Peyer's patch (tissue), 4 donors: ENCODE measurements at regions not wholly inside any gene's neighbourhood (a gene's known extent, or its start where the extent isn't known, plus 50 kb on each side); places are given as distances from the start of the nearest gene placed in this dataset.

Experiments
- DNase-seq, 3 donors: peaks; one replicate each; pipeline ENCODE4 v3.0.0-alpha.2; 2017 to 2019
- H3K27ac ChIP-seq, 4 donors: fragments of 200-600 bp; sonication (generic); one replicate each; pipeline ENCODE4 v1.5.1; 2016 to 2019
- H3K27me3 ChIP-seq, 2 donors: fragments of 200-600 bp; sonication (generic); one replicate each; pipeline ENCODE4 v1.5.1; 2019
- H3K36me3 ChIP-seq, 3 donors: fragments of 200-600 bp; sonication (generic); one replicate each; pipeline ENCODE4 v1.5.1; 2016 to 2019
- H3K4me1 ChIP-seq, 4 donors: fragments of 200-600 bp; sonication (generic); one replicate each; pipeline ENCODE4 v1.5.1; 2016 to 2019
- H3K4me3 ChIP-seq, 4 donors: fragments of 200-600 bp; sonication (generic); 1 replicate in 3 of 4; 2 replicates in 1 of 4; pipeline ENCODE4 v1.5.1; 2016 to 2019; ENCODE audit warnings: mild to moderate bottlenecking in 1 of 4
- H3K9me3 ChIP-seq, 4 donors: fragments of 200-600 bp; sonication (generic); one replicate each; pipeline ENCODE4 v1.5.1; 2016 to 2019; ENCODE audit warnings: mild to moderate bottlenecking in 1 of 4
- POLR2A ChIP-seq, 2 donors: fragments of 450-650 bp; IDR thresholded peaks; one replicate each; pipeline ENCODE4 v1.5.1; 2017; ENCODE audit warnings: antibody characterized with exemption in 2 of 2, mild to moderate bottlenecking in 2 of 2, moderate library complexity in 2 of 2
- TF ChIP-seq, protein P1 (sequence below), 6 experiments: fragments of 450-650 bp in 4 of 6; fragments of 200-600 bp in 2 of 6; sonication (generic) in 1 of 6; IDR thresholded peaks; one replicate each; pipeline ENCODE4 v1.5.1; 2017 to 2019; ENCODE audit warnings: antibody characterized with exemption in 6 of 6, mild to moderate bottlenecking in 3 of 6, moderate library complexity in 1 of 6

- Histone ChIP-seq H3K4me3 (no peak overlapping the region), H3K27me3 (no peaks in the 10 kb centered on the region), H3K9me3 (no peaks in the 10 kb centered on the region), H3K36me3 (no peaks in the 10 kb centered on the region), H3K27ac (no peak overlapping the region), H3K4me1 (no peaks in the 10 kb centered on the region)
- DNase-seq: no peak
- no peak for TF ChIP-seq POLR2A (IDR thresholded peaks at IDR 0.05)
- TF ChIP-seq, protein P1, sequence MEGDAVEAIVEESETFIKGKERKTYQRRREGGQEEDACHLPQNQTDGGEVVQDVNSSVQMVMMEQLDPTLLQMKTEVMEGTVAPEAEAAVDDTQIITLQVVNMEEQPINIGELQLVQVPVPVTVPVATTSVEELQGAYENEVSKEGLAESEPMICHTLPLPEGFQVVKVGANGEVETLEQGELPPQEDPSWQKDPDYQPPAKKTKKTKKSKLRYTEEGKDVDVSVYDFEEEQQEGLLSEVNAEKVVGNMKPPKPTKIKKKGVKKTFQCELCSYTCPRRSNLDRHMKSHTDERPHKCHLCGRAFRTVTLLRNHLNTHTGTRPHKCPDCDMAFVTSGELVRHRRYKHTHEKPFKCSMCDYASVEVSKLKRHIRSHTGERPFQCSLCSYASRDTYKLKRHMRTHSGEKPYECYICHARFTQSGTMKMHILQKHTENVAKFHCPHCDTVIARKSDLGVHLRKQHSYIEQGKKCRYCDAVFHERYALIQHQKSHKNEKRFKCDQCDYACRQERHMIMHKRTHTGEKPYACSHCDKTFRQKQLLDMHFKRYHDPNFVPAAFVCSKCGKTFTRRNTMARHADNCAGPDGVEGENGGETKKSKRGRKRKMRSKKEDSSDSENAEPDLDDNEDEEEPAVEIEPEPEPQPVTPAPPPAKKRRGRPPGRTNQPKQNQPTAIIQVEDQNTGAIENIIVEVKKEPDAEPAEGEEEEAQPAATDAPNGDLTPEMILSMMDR (IDR thresholded peaks at IDR 0.05): no peak
Observed at GRCh38 chr7:110604885-110605284, 486.0 kb upstream of the LRRN3 start.

DNA sequence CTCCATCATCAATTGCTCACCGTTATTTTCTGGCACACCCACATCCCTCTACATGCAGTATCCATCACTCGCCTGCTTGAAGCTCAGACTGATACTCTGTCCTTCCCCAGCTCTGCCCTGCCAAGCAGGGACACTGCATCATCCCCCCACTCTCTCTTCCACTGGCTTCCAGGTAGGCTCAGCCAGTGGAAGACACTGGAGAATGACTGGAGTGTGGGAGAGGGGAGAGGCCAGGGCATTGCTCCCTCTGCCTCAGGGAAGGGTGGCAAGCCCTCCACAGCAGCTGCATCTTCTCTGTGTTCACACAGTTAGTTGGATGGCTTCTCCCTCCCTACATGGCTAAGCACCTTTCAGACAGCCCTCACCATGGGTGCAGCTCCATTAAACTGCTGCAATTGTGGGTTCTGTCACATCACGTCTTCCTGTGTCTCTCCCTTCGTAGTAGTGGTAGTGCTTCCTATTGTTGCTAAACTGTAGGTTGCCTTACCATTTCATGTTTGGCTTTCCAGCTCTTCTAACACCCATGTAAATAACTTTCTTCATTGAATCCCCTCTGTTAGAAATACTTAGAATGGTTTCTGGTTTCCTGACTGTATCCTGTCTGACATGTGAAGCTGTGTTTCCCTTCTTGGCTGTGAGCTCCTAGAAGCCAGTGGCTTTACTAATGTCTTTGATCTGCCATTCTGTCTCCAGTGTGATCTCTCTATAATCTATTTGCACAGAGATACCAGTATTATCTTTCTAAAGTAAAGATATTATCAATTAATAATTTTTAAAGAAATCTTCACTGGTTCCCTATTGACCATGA, 483.7 kb upstream of the LRRN3 start:
- Histone ChIP-seq H3K27ac (no peak overlapping the region), H3K4me1 (no peaks in the 10 kb centered on the region), H3K4me3 (no peak overlapping the region), H3K36me3 (no peaks in the 10 kb centered on the region), H3K27me3 (no peaks in the 10 kb centered on the region), H3K9me3 (no peaks in the 10 kb centered on the region)
- no peak for TF ChIP-seq POLR2A (IDR thresholded peaks at IDR 0.05)
- TF ChIP-seq, protein P1 (IDR thresholded peaks at IDR 0.05): no peak
- DNase-seq: no peak

DNA sequence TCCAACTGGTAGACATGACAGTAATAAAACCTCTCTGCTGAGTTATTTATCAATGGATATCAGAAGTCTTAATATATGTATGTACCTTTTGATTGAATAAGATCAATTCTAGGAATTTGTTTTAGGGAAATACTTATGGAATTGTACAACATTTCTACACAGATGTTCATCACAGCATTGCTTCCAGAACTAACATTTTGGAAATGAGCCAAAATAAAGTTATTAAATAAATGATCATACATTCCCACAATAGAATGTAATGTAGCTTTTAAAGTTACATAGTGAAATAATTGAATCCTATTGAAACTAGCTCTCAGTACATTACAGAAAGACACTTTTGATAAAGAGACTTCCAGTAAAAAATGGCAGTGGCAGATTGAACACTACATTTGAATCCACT, 481.6 kb upstream of the LRRN3 start:
- TF ChIP-seq, protein P1 (IDR thresholded peaks at IDR 0.05): no peak
- TF ChIP-seq POLR2A (IDR thresholded peaks at IDR 0.05): no peak
- Histone ChIP-seq H3K9me3 (no peaks in the 10 kb centered on the region), H3K4me1 (no peaks in the 10 kb centered on the region), H3K4me3 (no peak overlapping the region), H3K27ac (no peak overlapping the region), H3K36me3 (no peaks in the 10 kb centered on the region), H3K27me3 (no peaks in the 10 kb centered on the region)
- DNase-seq: no peak

DNA sequence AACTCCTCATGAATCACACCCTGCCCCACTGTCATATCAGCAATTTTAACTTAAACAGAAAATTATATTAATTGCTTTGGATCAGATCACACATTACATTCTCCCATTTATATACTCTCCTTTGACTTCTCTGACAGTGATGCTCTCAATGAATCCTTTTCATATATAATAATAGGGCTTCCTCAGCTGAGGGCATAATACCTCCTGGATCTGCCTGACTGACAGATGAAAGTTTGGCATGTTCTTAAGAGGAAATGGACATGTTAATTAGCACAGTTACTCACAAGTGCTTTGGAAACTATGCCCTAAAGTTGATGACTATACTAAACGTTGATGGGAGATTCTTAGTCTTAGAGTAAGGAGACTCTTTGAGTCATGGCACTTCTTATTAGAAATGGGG, 478.2 kb upstream of the LRRN3 start:
- no peaks in the 10 kb centered on the region for H3K9me3 ChIP-seq
- no peaks in the 10 kb centered on the region for H3K4me1 ChIP-seq
- H3K27me3 ChIP-seq: no peaks in the 10 kb centered on the region
- H3K27ac ChIP-seq: no peak overlapping the region
- DNase-seq: no peak
- TF ChIP-seq, protein P1 (IDR thresholded peaks at IDR 0.05): no peak
- TF ChIP-seq POLR2A (IDR thresholded peaks at IDR 0.05): no peak
- no peaks in the 10 kb centered on the region for H3K36me3 ChIP-seq
- no peak overlapping the region for H3K4me3 ChIP-seq
